ENCODE measurements at regions not wholly inside any gene's neighbourhood (a gene's known extent, or its start where the extent isn't known, plus 50 kb on each side); places are given as distances from the start of the nearest gene placed in this dataset.
"Not testable (repeated sequence)": the region's sequence is repeated elsewhere in the genome, so short reads cannot be mapped to it uniquely, and the experiment has no call there.

- DNase-seq = no peak
Measured at GRCh38 chr5:123720955-123721354, 209.0 kb downstream of the CSNK1G3 start.

GRCh38 chr5:123720339-123720738, 208.4 kb downstream of the CSNK1G3 start:
- DNase-seq = no peak

- no peak for DNase-seq
Measured at GRCh38 chr5:123719004-123719403, 207.0 kb downstream of the CSNK1G3 start.

- DNase-seq = no peak
Measured at GRCh38 chr5:123718238-123718637, 206.3 kb downstream of the CSNK1G3 start.

- no peak for DNase-seq
Measured at GRCh38 chr5:123717139-123717538, 205.2 kb downstream of the CSNK1G3 start.

- DNase-seq = no peak
Measured at GRCh38 chr5:123710031-123710430, 198.1 kb downstream of the CSNK1G3 start.

- DNase-seq = no peak
Measured at GRCh38 chr5:123709422-123709821, 197.4 kb downstream of the CSNK1G3 start.

GRCh38 chr5:123708074-123708806, 196.3 kb downstream of the CSNK1G3 start:
- DNase-seq = no peak

- no peak for DNase-seq
Measured at GRCh38 chr5:123706531-123706930, 194.6 kb downstream of the CSNK1G3 start.

- DNase-seq = no peak
Measured at GRCh38 chr5:123705741-123706140, 193.8 kb downstream of the CSNK1G3 start.

- DNase-seq = no peak
Measured at GRCh38 chr5:123701511-123702200, 189.7 kb downstream of the CSNK1G3 start.

- no peak for DNase-seq
Measured at GRCh38 chr5:123700624-123701287, 188.8 kb downstream of the CSNK1G3 start.

GRCh38 chr5:123699571-123699970, 187.6 kb downstream of the CSNK1G3 start:
- DNase-seq = no peak

GRCh38 chr5:123698937-123699336, 187.0 kb downstream of the CSNK1G3 start:
- not testable (repeated sequence) for DNase-seq

GRCh38 chr5:123696921-123697341, 185.0 kb downstream of the CSNK1G3 start:
- no peak for DNase-seq

- DNase-seq = no peak
Measured at GRCh38 chr5:123690821-123691220, 178.8 kb downstream of the CSNK1G3 start.

- DNase-seq = no peak
Measured at GRCh38 chr5:123681061-123681460, 169.1 kb downstream of the CSNK1G3 start.

- no peak for DNase-seq
Measured at GRCh38 chr5:123673107-123673506, 161.1 kb downstream of the CSNK1G3 start.

GRCh38 chr5:123671711-123672456, 159.9 kb downstream of the CSNK1G3 start:
- DNase-seq = no peak

GRCh38 chr5:123671042-123671441, 159.1 kb downstream of the CSNK1G3 start:
- DNase-seq = no peak

Measured in CD4-positive, alpha-beta T cell treated with Interferon gamma for 1 hour (primary cell).